ENCODE measurements at regions not wholly inside any gene's neighbourhood (a gene's known extent, or its start where the extent isn't known, plus 50 kb on each side); places are given as distances from the start of the nearest gene placed in this dataset.

GRCh38 chr2:180621941-180622918, 358.2 kb upstream of the UBE2E3 start:
- Histone ChIP-seq H3F3A (ENCODE audit: insufficient read depth) (no peaks in the 10 kb centered on the region), H3K9me2 (replicated peaks; ENCODE audit: insufficient read depth, low read length) (no peaks in the 10 kb centered on the region), H4K20me1 (ENCODE audit: low read depth, low read length) (no peaks in the 10 kb centered on the region), H3K36me3 (ENCODE audit: low read length) (no peaks in the 10 kb centered on the region), H3K27ac (ENCODE audit: low read depth, low read length) (no peak overlapping the region), H3K4me2 (ENCODE audit: low read depth, low read length, poor library complexity, severe bottlenecking) (no peak overlapping the region), H3K79me2 (ENCODE audit: insufficient read depth, low read length) (no peaks in the 10 kb centered on the region), H3K9ac (ENCODE audit: low read length) (no peak overlapping the region), H3K9me3 (ENCODE audit: insufficient read depth, low read length) (no peaks in the 10 kb centered on the region), H3K27me3 (ENCODE audit: low read length) (no peaks in the 10 kb centered on the region), H3K4me3 (ENCODE audit: insufficient read depth, low read length, poor library complexity, severe bottlenecking) (no peak overlapping the region), H2AFZ (ENCODE audit: low read depth, low read length, severe bottlenecking) (no peak overlapping the region)
- no peak for TF ChIP-seq EZH2phosphoT487 (conservative IDR thresholded peaks at IDR 0.05; ENCODE audit: low read length)
- TF ChIP-seq CTCF (IDR thresholded peaks at IDR 0.05; ENCODE audit: insufficient read depth, low read length, poor library complexity, severe bottlenecking) = no peak

- Histone ChIP-seq H3F3A (ENCODE audit: insufficient read depth) (no peaks in the 10 kb centered on the region), H2AFZ (ENCODE audit: low read depth, low read length, severe bottlenecking) (no peak overlapping the region), H3K79me2 (ENCODE audit: insufficient read depth, low read length) (no peaks in the 10 kb centered on the region), H3K4me3 (ENCODE audit: insufficient read depth, low read length, poor library complexity, severe bottlenecking) (no peak overlapping the region), H3K9ac (ENCODE audit: low read length) (no peak overlapping the region), H3K9me3 (ENCODE audit: insufficient read depth, low read length) (no peaks in the 10 kb centered on the region), H3K27ac (ENCODE audit: low read depth, low read length) (no peak overlapping the region), H3K9me2 (replicated peaks; ENCODE audit: insufficient read depth, low read length) (no peaks in the 10 kb centered on the region), H3K27me3 (ENCODE audit: low read length) (no peaks in the 10 kb centered on the region), H3K4me2 (ENCODE audit: low read depth, low read length, poor library complexity, severe bottlenecking) (no peak overlapping the region), H4K20me1 (ENCODE audit: low read depth, low read length) (no peaks in the 10 kb centered on the region), H3K36me3 (ENCODE audit: low read length) (no peaks in the 10 kb centered on the region)
- TF ChIP-seq EZH2phosphoT487 (conservative IDR thresholded peaks at IDR 0.05; ENCODE audit: low read length) (no peak), CTCF (IDR thresholded peaks at IDR 0.05; ENCODE audit: insufficient read depth, low read length, poor library complexity, severe bottlenecking) (no peak)
Measured at GRCh38 chr2:180621366-180621765, 359.0 kb upstream of the UBE2E3 start.

- Histone ChIP-seq H3K4me2 (ENCODE audit: low read depth, low read length, poor library complexity, severe bottlenecking) (no peak overlapping the region), H3K79me2 (ENCODE audit: insufficient read depth, low read length) (no peaks in the 10 kb centered on the region), H3K27ac (ENCODE audit: low read depth, low read length) (no peak overlapping the region), H3K4me3 (ENCODE audit: insufficient read depth, low read length, poor library complexity, severe bottlenecking) (no peak overlapping the region), H3K27me3 (ENCODE audit: low read length) (no peaks in the 10 kb centered on the region), H3K9me2 (replicated peaks; ENCODE audit: insufficient read depth, low read length) (no peaks in the 10 kb centered on the region), H3K36me3 (ENCODE audit: low read length) (no peaks in the 10 kb centered on the region), H3K9ac (ENCODE audit: low read length) (no peak overlapping the region), H3F3A (ENCODE audit: insufficient read depth) (no peaks in the 10 kb centered on the region), H3K9me3 (ENCODE audit: insufficient read depth, low read length) (no peaks in the 10 kb centered on the region), H4K20me1 (ENCODE audit: low read depth, low read length) (no peaks in the 10 kb centered on the region), H2AFZ (ENCODE audit: low read depth, low read length, severe bottlenecking) (no peak overlapping the region)
- TF ChIP-seq EZH2phosphoT487 (conservative IDR thresholded peaks at IDR 0.05; ENCODE audit: low read length) (no peak), CTCF (IDR thresholded peaks at IDR 0.05; ENCODE audit: insufficient read depth, low read length, poor library complexity, severe bottlenecking) (no peak)
Measured at GRCh38 chr2:180618570-180618969, 361.8 kb upstream of the UBE2E3 start.

Data from SU-DHL-6 (cell line).